22Rv1 (cell line): ENCODE measurements at regions not wholly inside any gene's neighbourhood (a gene's known extent, or its start where the extent isn't known, plus 50 kb on each side); places are given as distances from the start of the nearest gene placed in this dataset.
A peak's percentile ranks its signal among the peaks of the same experiment; 100 is the strongest.

ENCODE experiments used
- H3K27ac ChIP-seq: fragments of 450-650 bp; 2 replicates; pipeline ENCODE4 v1.5.1; 2017
- ZFX ChIP-seq: fragments of 450-650 bp; IDR thresholded peaks from 2 replicates; pipeline ENCODE4 v1.6.1; 2017; ENCODE audit warnings: antibody characterized with exemption, borderline replicate concordance
- TF ChIP-seq, protein P1 (sequence below): fragments of 450-650 bp; IDR thresholded peaks from 2 replicates; pipeline ENCODE4 v1.5.1; 2017; ENCODE audit warnings: mild to moderate bottlenecking

GRCh38 chr11:107151579-107151978 is 133.3 kb upstream of the GUCY1A2 start:
- TF ChIP-seq ZFX = no peak
- TF ChIP-seq, protein P1, sequence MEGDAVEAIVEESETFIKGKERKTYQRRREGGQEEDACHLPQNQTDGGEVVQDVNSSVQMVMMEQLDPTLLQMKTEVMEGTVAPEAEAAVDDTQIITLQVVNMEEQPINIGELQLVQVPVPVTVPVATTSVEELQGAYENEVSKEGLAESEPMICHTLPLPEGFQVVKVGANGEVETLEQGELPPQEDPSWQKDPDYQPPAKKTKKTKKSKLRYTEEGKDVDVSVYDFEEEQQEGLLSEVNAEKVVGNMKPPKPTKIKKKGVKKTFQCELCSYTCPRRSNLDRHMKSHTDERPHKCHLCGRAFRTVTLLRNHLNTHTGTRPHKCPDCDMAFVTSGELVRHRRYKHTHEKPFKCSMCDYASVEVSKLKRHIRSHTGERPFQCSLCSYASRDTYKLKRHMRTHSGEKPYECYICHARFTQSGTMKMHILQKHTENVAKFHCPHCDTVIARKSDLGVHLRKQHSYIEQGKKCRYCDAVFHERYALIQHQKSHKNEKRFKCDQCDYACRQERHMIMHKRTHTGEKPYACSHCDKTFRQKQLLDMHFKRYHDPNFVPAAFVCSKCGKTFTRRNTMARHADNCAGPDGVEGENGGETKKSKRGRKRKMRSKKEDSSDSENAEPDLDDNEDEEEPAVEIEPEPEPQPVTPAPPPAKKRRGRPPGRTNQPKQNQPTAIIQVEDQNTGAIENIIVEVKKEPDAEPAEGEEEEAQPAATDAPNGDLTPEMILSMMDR = no peak
- H3K27ac ChIP-seq = peak overlapping the region; percentile 96

- no peak for TF ChIP-seq ZFX
- TF ChIP-seq, protein P1 = no peak
- H3K27ac ChIP-seq = peak overlapping the region; percentile 96
These were observed 132.9 kb upstream of the GUCY1A2 start for GRCh38 chr11:107151158-107151557.

- no peak for TF ChIP-seq ZFX
- TF ChIP-seq, protein P1 = no peak
These were observed 122.7 kb upstream of the GUCY1A2 start for GRCh38 chr11:107140983-107141382.

DNA sequence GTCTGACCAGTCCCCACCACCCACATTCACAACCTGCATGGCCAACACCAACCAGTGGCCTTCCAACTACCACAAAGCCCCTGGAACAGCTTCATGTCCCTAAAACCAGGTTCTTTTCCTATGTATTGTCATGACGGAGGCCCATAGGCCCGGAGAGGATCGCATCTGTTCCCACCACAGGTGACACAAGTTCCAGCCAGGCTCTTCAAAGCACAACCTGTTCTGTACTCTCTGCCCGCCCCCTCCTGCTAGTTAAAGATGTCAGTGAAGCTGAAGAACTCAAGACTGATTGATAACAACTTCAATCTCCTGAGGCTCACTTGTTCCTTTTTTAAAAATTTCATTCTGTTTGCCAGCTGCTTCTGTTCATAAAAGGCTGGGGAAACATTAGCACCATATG is 121.1 kb upstream of the GUCY1A2 start:
- H3K27ac ChIP-seq = no peak overlapping the region
- TF ChIP-seq, protein P1 = no peak
- TF ChIP-seq ZFX = no peak

More at GRCh38 chr11:107140983-107141382, 122.7 kb upstream of the GUCY1A2 start:
- no peak overlapping the region for H3K27ac ChIP-seq

- TF ChIP-seq, protein P1 = no peak
- no peak overlapping the region for H3K27ac ChIP-seq
These were observed 118.6 kb upstream of the GUCY1A2 start for GRCh38 chr11:107136892-107137291.

GRCh38 chr11:107131756-107132155 is 113.5 kb upstream of the GUCY1A2 start:
- TF ChIP-seq ZFX = no peak
- TF ChIP-seq, protein P1 = no peak
- no peak overlapping the region for H3K27ac ChIP-seq

GRCh38 chr11:107123022-107123421 is 104.7 kb upstream of the GUCY1A2 start:
- H3K27ac ChIP-seq = no peak overlapping the region
- TF ChIP-seq ZFX = no peak

DNA sequence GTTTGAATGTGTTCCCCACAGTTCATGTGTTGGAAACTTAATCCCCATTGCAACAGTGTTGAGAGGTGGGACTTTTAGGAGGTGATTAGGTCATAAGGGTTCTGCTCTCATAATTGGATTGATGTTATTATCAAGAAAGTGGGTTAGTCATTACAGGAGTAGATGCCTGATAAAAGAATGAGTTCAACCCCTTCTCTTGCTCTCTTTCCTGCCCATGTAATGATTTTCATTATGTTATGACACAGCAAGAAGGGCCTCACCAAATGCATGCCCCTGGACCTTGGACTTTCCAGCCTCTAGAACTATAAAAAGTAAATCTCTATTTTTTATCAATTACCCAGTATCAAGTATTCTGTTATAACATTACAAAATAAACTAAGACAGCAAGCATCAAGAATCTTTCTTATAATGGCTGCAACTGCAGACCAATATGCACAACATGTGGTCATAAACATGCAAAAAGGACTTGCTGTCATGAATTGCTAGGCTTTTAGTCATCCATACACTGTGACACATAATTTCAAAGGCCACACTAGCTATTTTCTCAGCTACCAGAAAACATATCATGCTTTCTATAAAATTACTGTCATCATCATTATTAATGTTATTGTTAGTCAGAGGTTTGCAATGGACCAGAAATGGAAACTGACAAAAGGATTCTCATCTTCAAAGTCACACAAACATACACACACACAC is 99.9 kb upstream of the GUCY1A2 start:
- H3K27ac ChIP-seq = no peak overlapping the region
- no peak for TF ChIP-seq ZFX
- TF ChIP-seq, protein P1 = no peak
